ENCODE measurements at regions not wholly inside any gene's neighbourhood (a gene's known extent, or its start where the extent isn't known, plus 50 kb on each side); places are given as distances from the start of the nearest gene placed in this dataset.

GRCh38 chr20:1831606-1832005 lies 63.6 kb upstream of the SIRPA start:
- H3K27ac Mint-ChIP-seq (ENCODE audit: unreplicated experiment): no peak overlapping the region
- Histone ChIP-seq H3K36me3 (ENCODE audit: control insufficient read depth, insufficient read depth, low read length) (no peaks in the 10 kb centered on the region), H3K27me3 (replicated peaks; ENCODE audit: control insufficient read depth, insufficient read depth, low read length) (no peaks in the 10 kb centered on the region), H3K4me3 (ENCODE audit: low read depth, low read length) (no peak overlapping the region), H3K9me3 (no peaks in the 10 kb centered on the region), H3K4me1 (no peaks in the 10 kb centered on the region; the same call in 1 of the 2 replicates)
- no peaks in the 10 kb centered on the region for H3K9me3 Mint-ChIP-seq (ENCODE audit: unreplicated experiment)
- H3K27me3 Mint-ChIP-seq (ENCODE audit: insufficient read depth, unreplicated experiment): no peaks in the 10 kb centered on the region
- BruUV-seq (replicated peaks): no TSS peak
- no peak for DNase-seq
- H3K4me1 Mint-ChIP-seq (ENCODE audit: low read depth, unreplicated experiment): peaks cover 5% of the 10 kb centered on the region
- no peak overlapping the region for H3K4me3 Mint-ChIP-seq (ENCODE audit: unreplicated experiment)
- POLR2A ChIA-PET: no interaction called here
- no peaks in the 10 kb centered on the region for H3K36me3 Mint-ChIP-seq (ENCODE audit: insufficient read depth, unreplicated experiment)
- CTCF ChIA-PET: no interaction called here
- no peak for TF ChIP-seq CTCF (IDR thresholded peaks at IDR 0.05; ENCODE audit: insufficient read depth in 1 of 2, low read depth in 1 of 2, low read length in 1 of 2, severe bottlenecking in 1 of 2, unreplicated experiment in 1 of 2)
- intact Hi-C loops (cut with micrococcal nuclease; ENCODE audit: unreplicated experiment): no loop called here

- Histone ChIP-seq H3K4me1 (no peaks in the 10 kb centered on the region; the same call in 1 of the 2 replicates), H3K27me3 (replicated peaks; ENCODE audit: control insufficient read depth, insufficient read depth, low read length) (no peaks in the 10 kb centered on the region), H3K9me3 (no peaks in the 10 kb centered on the region), H3K4me3 (ENCODE audit: low read depth, low read length) (no peak overlapping the region), H3K36me3 (ENCODE audit: control insufficient read depth, insufficient read depth, low read length) (no peaks in the 10 kb centered on the region)
- Mint-ChIP-seq H3K4me3 (ENCODE audit: unreplicated experiment) (no peak overlapping the region), H3K27me3 (ENCODE audit: insufficient read depth, unreplicated experiment) (no peaks in the 10 kb centered on the region), H3K9me3 (ENCODE audit: unreplicated experiment) (no peaks in the 10 kb centered on the region), H3K27ac (ENCODE audit: unreplicated experiment) (no peak overlapping the region), H3K4me1 (ENCODE audit: low read depth, unreplicated experiment) (peaks cover 5% of the 10 kb centered on the region), H3K36me3 (ENCODE audit: insufficient read depth, unreplicated experiment) (no peaks in the 10 kb centered on the region)
- no peak for TF ChIP-seq CTCF (IDR thresholded peaks at IDR 0.05; ENCODE audit: insufficient read depth in 1 of 2, low read depth in 1 of 2, low read length in 1 of 2, severe bottlenecking in 1 of 2, unreplicated experiment in 1 of 2)
- BruUV-seq (replicated peaks): no TSS peak
- ChIA-PET CTCF (interaction anchor here (0.6 kb wide), 1 partner anchor 55 kb away, joined by 4 read pairs; no protein-coding TSS in a partner anchor), POLR2A (no interaction called here)
- intact Hi-C loops (cut with micrococcal nuclease; ENCODE audit: unreplicated experiment): no loop called here
- DNase-seq: no peak
Measured at GRCh38 chr20:1831096-1831495, 64.1 kb upstream of the SIRPA start.

- Mint-ChIP-seq H3K4me3 (ENCODE audit: unreplicated experiment) (no peak overlapping the region), H3K27me3 (ENCODE audit: insufficient read depth, unreplicated experiment) (no peaks in the 10 kb centered on the region), H3K4me1 (ENCODE audit: low read depth, unreplicated experiment) (peaks cover 5% of the 10 kb centered on the region), H3K9me3 (ENCODE audit: unreplicated experiment) (no peaks in the 10 kb centered on the region), H3K36me3 (ENCODE audit: insufficient read depth, unreplicated experiment) (no peaks in the 10 kb centered on the region), H3K27ac (ENCODE audit: unreplicated experiment) (no peak overlapping the region)
- ChIA-PET POLR2A (no interaction called here), CTCF (interaction anchor here (0.6 kb wide), 1 partner anchor 56 kb away, joined by 4 read pairs; no protein-coding TSS in a partner anchor)
- no peaks in the 10 kb centered on the region; the same call in 1 of the 2 replicates for H3K4me1 ChIP-seq
- no peaks in the 10 kb centered on the region for H3K36me3 ChIP-seq (ENCODE audit: control insufficient read depth, insufficient read depth, low read length)
- H3K27me3 ChIP-seq (replicated peaks; ENCODE audit: control insufficient read depth, insufficient read depth, low read length): no peaks in the 10 kb centered on the region
- H3K9me3 ChIP-seq: no peaks in the 10 kb centered on the region
- intact Hi-C loops (cut with micrococcal nuclease; ENCODE audit: unreplicated experiment): no loop called here
- H3K4me3 ChIP-seq (ENCODE audit: low read depth, low read length): no peak overlapping the region
- DNase-seq: no peak
- no peak for TF ChIP-seq CTCF (IDR thresholded peaks at IDR 0.05; ENCODE audit: insufficient read depth in 1 of 2, low read depth in 1 of 2, low read length in 1 of 2, severe bottlenecking in 1 of 2, unreplicated experiment in 1 of 2)
- no TSS peak for BruUV-seq (replicated peaks)
Measured at GRCh38 chr20:1830240-1830639, 65.0 kb upstream of the SIRPA start.
